ENCODE measurements at regions not wholly inside any gene's neighbourhood (a gene's known extent, or its start where the extent isn't known, plus 50 kb on each side); places are given as distances from the start of the nearest gene placed in this dataset.
A peak's percentile ranks its signal among the peaks of the same experiment; 100 is the strongest.

DNA sequence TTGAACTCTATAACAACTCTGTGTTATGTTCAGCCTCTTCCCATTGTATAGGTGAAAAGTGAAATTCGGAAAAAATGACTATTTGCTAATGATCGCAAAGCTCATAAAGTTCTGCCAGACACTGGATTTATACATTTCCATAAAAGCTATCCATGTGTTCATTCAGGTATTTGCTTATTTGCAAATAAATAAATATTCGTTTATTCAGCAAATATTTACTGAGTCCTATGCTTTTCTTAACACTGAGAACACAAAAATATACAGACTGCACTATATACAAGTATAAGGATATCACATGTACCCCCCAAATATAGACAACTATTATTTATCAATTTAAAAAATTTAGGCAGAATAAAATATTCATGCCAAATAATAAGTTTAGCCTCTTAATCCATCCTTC is 63.2 kb upstream of the ATP8B1 start:
- no peak overlapping the region for H3K4me2 ChIP-seq (ENCODE audit: low read length, poor library complexity, severe bottlenecking)
- H2BK120ac ChIP-seq (ENCODE audit: low read depth, low read length) = no peak overlapping the region
- H3K14ac ChIP-seq (ENCODE audit: low read length in 2 of 2) = no peak overlapping the region
- no peak overlapping the region for H2BK5ac ChIP-seq (ENCODE audit: low read depth, low read length, poor library complexity, severe bottlenecking)
- H2AK5ac ChIP-seq (ENCODE audit: low read length, severe bottlenecking) = no peak overlapping the region
- H3K18ac ChIP-seq (ENCODE audit: low read depth in 1 of 2, low read length in 2 of 2) = no peak overlapping the region
- H4K8ac ChIP-seq (ENCODE audit: low read length) = no peak overlapping the region
- H2BK15ac ChIP-seq (ENCODE audit: low read depth, poor library complexity, severe bottlenecking) = no peak overlapping the region
- no peaks in the 10 kb centered on the region for H3K4me1 ChIP-seq (ENCODE audit: control insufficient read depth, insufficient read depth, low read depth, low read length)
- H3K27ac ChIP-seq (ENCODE audit: low read length, poor library complexity, severe bottlenecking) = no peak overlapping the region
- no peak overlapping the region for H4K91ac ChIP-seq (ENCODE audit: low read length)
- no peaks in the 10 kb centered on the region for H3K27me3 ChIP-seq (ENCODE audit: control insufficient read depth in 1 of 2, insufficient read depth in 1 of 2, low read length in 2 of 2)
- no peaks in the 10 kb centered on the region for H3K79me1 ChIP-seq (replicated peaks; ENCODE audit: low read length, poor library complexity, severe bottlenecking)
- H3K36me3 ChIP-seq (ENCODE audit: control insufficient read depth in 1 of 2, insufficient read depth in 2 of 2, low read depth in 1 of 2, low read length in 2 of 2) = no peaks in the 10 kb centered on the region
- no peak overlapping the region for H3K23ac ChIP-seq (ENCODE audit: low read length in 2 of 2)
- no peak overlapping the region for H3K9ac ChIP-seq (ENCODE audit: low read length)
- H2BK12ac ChIP-seq (ENCODE audit: low read length in 2 of 2) = no peak overlapping the region
- H3K4me3 ChIP-seq (ENCODE audit: insufficient read depth in 1 of 2, low read depth in 1 of 2, low read length in 2 of 2) = no peak overlapping the region
- no peak overlapping the region for H3K4ac ChIP-seq (ENCODE audit: low read depth in 1 of 2, low read length in 2 of 2)
- WGBS = 100% methylated on average over 1 of the region's 3 CpGs
- no peak for DNase-seq
- H2AFZ ChIP-seq (ENCODE audit: low read depth, low read length) = no peak overlapping the region
- H3K9me3 ChIP-seq (ENCODE audit: control insufficient read depth, low read length) = peaks cover 3% of the 10 kb centered on the region

DNA sequence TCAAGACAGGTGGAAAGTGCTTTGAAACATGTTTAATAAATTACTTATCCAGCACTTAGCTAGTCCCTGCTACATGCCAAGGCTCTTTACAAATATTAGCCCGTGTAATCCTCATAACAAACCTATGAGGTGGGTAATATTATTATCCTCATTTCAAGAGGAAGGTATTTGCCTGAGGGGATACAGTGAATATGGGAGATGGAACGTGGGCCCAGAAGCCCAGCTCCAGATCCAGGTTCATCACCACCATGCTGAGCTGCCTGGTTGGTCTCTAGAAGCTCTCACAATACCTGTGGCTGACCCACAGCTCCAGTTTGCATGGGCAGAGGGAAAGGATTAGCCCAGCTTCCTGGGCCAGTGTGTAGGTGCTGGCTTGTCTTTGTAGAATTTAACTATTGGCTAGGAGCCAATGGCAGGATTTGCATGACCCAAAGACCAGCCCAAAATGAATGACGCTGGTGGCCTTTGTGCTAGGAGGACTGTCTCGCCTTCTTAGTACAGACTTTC is 61.6 kb upstream of the ATP8B1 start:
- 81% methylated on average over 3 of the region's 4 CpGs for WGBS
- Histone ChIP-seq H3K9me3 (ENCODE audit: control insufficient read depth, low read length) (no peaks in the 10 kb centered on the region), H3K4me3 (ENCODE audit: insufficient read depth in 1 of 2, low read depth in 1 of 2, low read length in 2 of 2) (no peak overlapping the region), H3K18ac (ENCODE audit: low read depth in 1 of 2, low read length in 2 of 2) (no peak overlapping the region), H3K14ac (ENCODE audit: low read length in 2 of 2) (no peak overlapping the region), H2BK15ac (ENCODE audit: low read depth, poor library complexity, severe bottlenecking) (no peak overlapping the region), H2BK120ac (ENCODE audit: low read depth, low read length) (no peak overlapping the region), H2BK12ac (ENCODE audit: low read length in 2 of 2) (no peak overlapping the region), H3K9ac (ENCODE audit: low read length) (no peak overlapping the region), H3K4me2 (ENCODE audit: low read length, poor library complexity, severe bottlenecking) (no peak overlapping the region), H4K8ac (ENCODE audit: low read length) (no peak overlapping the region), H3K23ac (ENCODE audit: low read length in 2 of 2) (no peak overlapping the region), H3K27me3 (ENCODE audit: control insufficient read depth in 1 of 2, insufficient read depth in 1 of 2, low read length in 2 of 2) (no peaks in the 10 kb centered on the region), H3K36me3 (ENCODE audit: control insufficient read depth in 1 of 2, insufficient read depth in 2 of 2, low read depth in 1 of 2, low read length in 2 of 2) (no peaks in the 10 kb centered on the region), H3K4me1 (ENCODE audit: control insufficient read depth, insufficient read depth, low read depth, low read length) (no peaks in the 10 kb centered on the region), H3K4ac (ENCODE audit: low read depth in 1 of 2, low read length in 2 of 2) (no peak overlapping the region), H2AFZ (ENCODE audit: low read depth, low read length) (no peak overlapping the region), H3K27ac (ENCODE audit: low read length, poor library complexity, severe bottlenecking) (no peak overlapping the region), H3K79me1 (replicated peaks; ENCODE audit: low read length, poor library complexity, severe bottlenecking) (no peaks in the 10 kb centered on the region), H2AK5ac (ENCODE audit: low read length, severe bottlenecking) (no peak overlapping the region), H2BK5ac (ENCODE audit: low read depth, low read length, poor library complexity, severe bottlenecking) (no peak overlapping the region), H4K91ac (ENCODE audit: low read length) (no peak overlapping the region)
- no peak for DNase-seq

DNA sequence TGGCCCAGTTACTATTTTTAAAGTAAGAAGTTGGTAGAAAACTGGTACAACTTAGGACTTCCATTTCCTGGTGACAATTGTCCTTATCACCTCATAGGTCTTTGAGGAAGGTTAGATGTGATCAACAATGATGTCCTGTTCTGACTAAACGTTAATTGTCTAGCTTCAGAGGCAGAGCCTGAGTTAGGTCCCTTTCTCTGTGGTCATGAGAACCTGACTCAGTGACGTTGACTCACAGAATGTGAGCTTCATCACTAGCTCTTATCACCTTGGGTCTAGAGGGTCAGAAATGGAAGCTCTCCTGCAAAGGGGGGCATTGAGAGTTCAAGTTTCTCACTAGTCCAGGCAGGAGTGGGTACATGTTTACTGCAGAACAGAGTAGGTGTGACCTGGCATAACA is 60.6 kb upstream of the ATP8B1 start:
- no peak for DNase-seq
- Histone ChIP-seq H3K9me3 (ENCODE audit: control insufficient read depth, low read length) (no peaks in the 10 kb centered on the region), H2AK5ac (ENCODE audit: low read length, severe bottlenecking) (no peak overlapping the region), H2BK120ac (ENCODE audit: low read depth, low read length) (no peak overlapping the region), H4K91ac (ENCODE audit: low read length) (no peak overlapping the region), H3K23ac (ENCODE audit: low read length in 2 of 2) (no peak overlapping the region), H3K14ac (ENCODE audit: low read length in 2 of 2) (no peak overlapping the region), H3K4ac (ENCODE audit: low read depth in 1 of 2, low read length in 2 of 2) (no peak overlapping the region), H3K4me1 (ENCODE audit: control insufficient read depth, insufficient read depth, low read depth, low read length) (no peaks in the 10 kb centered on the region), H3K4me3 (ENCODE audit: insufficient read depth in 1 of 2, low read depth in 1 of 2, low read length in 2 of 2) (no peak overlapping the region), H3K27me3 (ENCODE audit: control insufficient read depth in 1 of 2, insufficient read depth in 1 of 2, low read length in 2 of 2) (no peaks in the 10 kb centered on the region), H2BK5ac (ENCODE audit: low read depth, low read length, poor library complexity, severe bottlenecking) (no peak overlapping the region), H3K4me2 (ENCODE audit: low read length, poor library complexity, severe bottlenecking) (no peak overlapping the region), H3K18ac (ENCODE audit: low read depth in 1 of 2, low read length in 2 of 2) (no peak overlapping the region), H3K79me1 (replicated peaks; ENCODE audit: low read length, poor library complexity, severe bottlenecking) (no peaks in the 10 kb centered on the region), H3K27ac (ENCODE audit: low read length, poor library complexity, severe bottlenecking) (no peak overlapping the region), H2BK15ac (ENCODE audit: low read depth, poor library complexity, severe bottlenecking) (no peak overlapping the region), H2AFZ (ENCODE audit: low read depth, low read length) (no peak overlapping the region), H3K36me3 (ENCODE audit: control insufficient read depth in 1 of 2, insufficient read depth in 2 of 2, low read depth in 1 of 2, low read length in 2 of 2) (no peaks in the 10 kb centered on the region), H3K9ac (ENCODE audit: low read length) (no peak overlapping the region), H4K8ac (ENCODE audit: low read length) (no peak overlapping the region), H2BK12ac (ENCODE audit: low read length in 2 of 2) (no peak overlapping the region)
- WGBS = 73% methylated on average over 2 of the region's 2 CpGs

DNA sequence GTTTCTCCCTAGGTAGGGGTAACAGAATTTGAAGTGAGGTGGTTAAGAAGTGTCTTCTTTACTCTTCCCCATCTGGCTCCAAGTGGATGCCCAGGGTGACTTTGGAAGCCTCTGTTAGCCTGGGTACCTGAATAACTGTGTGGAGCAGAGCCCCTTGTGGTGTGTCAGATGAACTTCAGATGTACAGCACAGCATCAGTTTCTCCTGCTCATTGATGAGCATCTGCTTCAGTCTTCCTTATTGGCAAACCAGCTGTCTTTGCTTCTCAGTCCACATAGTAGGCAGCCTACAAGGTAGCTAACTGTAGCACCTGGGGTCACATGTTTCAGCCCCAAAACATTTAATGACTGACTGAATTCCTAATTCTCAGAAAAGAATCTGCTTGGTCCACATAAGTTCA is 56.2 kb upstream of the ATP8B1 start:
- no peak overlapping the region for H4K8ac ChIP-seq (ENCODE audit: low read length)
- H3K9ac ChIP-seq (ENCODE audit: low read length) = no peak overlapping the region
- no peaks in the 10 kb centered on the region for H3K9me3 ChIP-seq (ENCODE audit: control insufficient read depth, low read length)
- no peak overlapping the region for H2AFZ ChIP-seq (ENCODE audit: low read depth, low read length)
- no peak overlapping the region for H2BK12ac ChIP-seq (ENCODE audit: low read length in 2 of 2)
- H2AK5ac ChIP-seq (ENCODE audit: low read length, severe bottlenecking) = no peak overlapping the region
- H3K4me1 ChIP-seq (ENCODE audit: control insufficient read depth, insufficient read depth, low read depth, low read length) = no peaks in the 10 kb centered on the region
- H2BK120ac ChIP-seq (ENCODE audit: low read depth, low read length) = no peak overlapping the region
- no peak overlapping the region for H3K23ac ChIP-seq (ENCODE audit: low read length in 2 of 2)
- no peak overlapping the region for H3K4ac ChIP-seq (ENCODE audit: low read depth in 1 of 2, low read length in 2 of 2)
- no peak overlapping the region for H3K18ac ChIP-seq (ENCODE audit: low read depth in 1 of 2, low read length in 2 of 2)
- no peak overlapping the region for H3K4me2 ChIP-seq (ENCODE audit: low read length, poor library complexity, severe bottlenecking)
- H3K14ac ChIP-seq (ENCODE audit: low read length in 2 of 2) = no peak overlapping the region
- H4K91ac ChIP-seq (ENCODE audit: low read length) = no peak overlapping the region
- H3K4me3 ChIP-seq (ENCODE audit: insufficient read depth in 1 of 2, low read depth in 1 of 2, low read length in 2 of 2) = no peak overlapping the region
- H2BK15ac ChIP-seq (ENCODE audit: low read depth, poor library complexity, severe bottlenecking) = no peak overlapping the region
- no peak overlapping the region for H2BK5ac ChIP-seq (ENCODE audit: low read depth, low read length, poor library complexity, severe bottlenecking)
- DNase-seq = peak; percentile 26
- H3K79me1 ChIP-seq (replicated peaks; ENCODE audit: low read length, poor library complexity, severe bottlenecking) = no peaks in the 10 kb centered on the region
- H3K27me3 ChIP-seq (ENCODE audit: control insufficient read depth in 1 of 2, insufficient read depth in 1 of 2, low read length in 2 of 2) = no peaks in the 10 kb centered on the region
- H3K27ac ChIP-seq (ENCODE audit: low read length, poor library complexity, severe bottlenecking) = no peak overlapping the region
- H3K36me3 ChIP-seq (ENCODE audit: control insufficient read depth in 1 of 2, insufficient read depth in 2 of 2, low read depth in 1 of 2, low read length in 2 of 2) = no peaks in the 10 kb centered on the region

All from mesenchymal stem cell (in vitro differentiated cells and primary cell).